IMR-90 (cell line): ENCODE measurements at regions not wholly inside any gene's neighbourhood (a gene's known extent, or its start where the extent isn't known, plus 50 kb on each side); places are given as distances from the start of the nearest gene placed in this dataset.

ENCODE experiments used
- ATAC-seq: fragments of 200-7000 bp; cut with Tn5 transposase; 2 replicates; pipeline ENCODE4 v1.9.1; 2020; ENCODE audit warnings: low read depth, mild to moderate bottlenecking, moderate library complexity
- BruUV-seq: library from RNA; stranded (reverse); fragments of 400-500 nt; replicated peaks from 2 replicates; lab custom pipeline; 2021; lab: Mats Ljungman, UMichigan
- CTCF ChIA-PET: fragments of 300-600 bp; formaldehyde crosslinking; extraction: SDS; loops from one replicate; lab custom pipeline; 2021; ENCODE audit warnings: antibody characterized with exemption; lab: Yijun Ruan, JAX
- POLR2A ChIA-PET: fragments of 300-600 bp; sonication (Branson Sonifier 250); formaldehyde crosslinking; loops from one replicate; lab custom pipeline; 2022; ENCODE audit warnings: antibody characterized with exemption; ENCODE audit not compliant: unreplicated experiment; lab: Charles Lee
- DNase-seq: peaks from one replicate; pipeline ENCODE4 v3.0.0; 2013
- H2AFZ ChIP-seq: replicated peaks from 2 replicates; pipeline ENCODE3; 2013; ENCODE audit warnings: low read length, mild to moderate bottlenecking; ENCODE audit not compliant: poor library complexity
- H2AK5ac ChIP-seq: 2 replicates; pipeline ENCODE4 v1.6.1; 2013; ENCODE audit warnings: low read depth, low read length, inconsistent platforms
- H2AK9ac ChIP-seq: replicated peaks from 2 replicates; pipeline ENCODE3; 2013; ENCODE audit warnings: mild to moderate bottlenecking, low read depth, low read length, moderate library complexity; ENCODE audit not compliant: poor library complexity
- H2BK120ac ChIP-seq: 2 replicates; pipeline ENCODE4 v1.6.1; 2013; ENCODE audit warnings: low read depth, low read length, inconsistent platforms
- H2BK15ac ChIP-seq: 3 replicates; pipeline ENCODE4 v1.6.1; 2013; ENCODE audit warnings: low read depth, low read length, inconsistent platforms
- H2BK20ac ChIP-seq: 2 replicates; pipeline ENCODE4 v1.6.1; 2013; ENCODE audit warnings: low read depth, mild to moderate bottlenecking, inconsistent platforms, low read length, moderate library complexity
- H2BK5ac ChIP-seq: 2 replicates; pipeline ENCODE4 v1.6.1; 2013; ENCODE audit warnings: mild to moderate bottlenecking, low read depth, low read length, inconsistent platforms; ENCODE audit not compliant: poor library complexity, severe bottlenecking
- H3K14ac ChIP-seq: replicated peaks from 2 replicates; pipeline ENCODE4 v1.6.1; 2013; ENCODE audit warnings: low read depth, low read length, inconsistent platforms
- H3K18ac ChIP-seq: 2 replicates; pipeline ENCODE4 v1.6.1; 2013; ENCODE audit warnings: low read depth, low read length, control low read depth
- H3K23ac ChIP-seq: 2 replicates; pipeline ENCODE4 v1.6.1; 2013; ENCODE audit warnings: low read depth, low read length, inconsistent platforms
- H3K27ac ChIP-seq: 2 replicates; pipeline ENCODE4 v1.5.1; 2013; ENCODE audit warnings: mild to moderate bottlenecking, control low read depth, low read length; ENCODE audit not compliant: insufficient read depth
- H3K27me3 ChIP-seq: 2 replicates; pipeline ENCODE4 v1.6.1; 2013; ENCODE audit warnings: low read length; ENCODE audit not compliant: control insufficient read depth, insufficient read depth
- H3K36me3 ChIP-seq: 2 replicates; pipeline ENCODE4 v1.6.1; 2013; ENCODE audit warnings: low read length, mixed read lengths; ENCODE audit not compliant: control insufficient read depth, insufficient read depth
- H3K4ac ChIP-seq: 2 replicates; pipeline ENCODE4 v1.6.1; 2013; ENCODE audit warnings: low read depth, low read length, inconsistent platforms
- H3K4me1 ChIP-seq: 2 replicates; pipeline ENCODE4 v1.6.1; 2013; ENCODE audit warnings: low read length, mixed read lengths; ENCODE audit not compliant: control insufficient read depth, insufficient read depth
- H3K4me2 ChIP-seq: 2 replicates; pipeline ENCODE4 v1.6.1; 2013; ENCODE audit warnings: low read depth, mild to moderate bottlenecking, control low read depth, low read length, moderate library complexity
- H3K4me3 ChIP-seq: 2 replicates; pipeline ENCODE4 v1.5.1; 2013; ENCODE audit warnings: low read depth, mild to moderate bottlenecking, control low read depth, low read length, moderate library complexity; ENCODE audit not compliant: insufficient read depth
- H3K56ac ChIP-seq: 2 replicates; pipeline ENCODE4 v1.6.1; 2013; ENCODE audit warnings: low read length, inconsistent platforms; ENCODE audit not compliant: insufficient read depth; ENCODE audit errors: extremely low read depth
- H3K79me1 ChIP-seq, 2 experiments: 2 replicates each; pipeline ENCODE4 v1.6.1; 2013; ENCODE audit warnings: low read length in 2 of 2, inconsistent platforms in 1 of 2, low read depth in 1 of 2
- H3K9ac ChIP-seq: 2 replicates; pipeline ENCODE4 v1.6.1; 2013; ENCODE audit warnings: low read depth, low read length, control low read depth
- H3K9me1 ChIP-seq: 2 replicates; pipeline ENCODE4 v1.6.1; 2013; ENCODE audit warnings: low read length, inconsistent platforms; ENCODE audit not compliant: insufficient read depth
- H3K9me3 ChIP-seq: 2 replicates; pipeline ENCODE4 v1.6.1; 2013; ENCODE audit warnings: low read length; ENCODE audit not compliant: control insufficient read depth, insufficient read depth
- H4K20me1 ChIP-seq: 2 replicates; pipeline ENCODE4 v1.6.1; 2013; ENCODE audit warnings: low read length, inconsistent platforms; ENCODE audit not compliant: insufficient read depth
- H4K5ac ChIP-seq: 2 replicates; pipeline ENCODE4 v1.6.1; 2013; ENCODE audit warnings: mild to moderate bottlenecking, low read depth, low read length, control low read depth
- H4K8ac ChIP-seq, 2 experiments: 2 replicates each; pipeline ENCODE4 v1.6.1; 2013; ENCODE audit warnings: low read depth in 2 of 2, low read length in 2 of 2, control low read depth in 1 of 2, inconsistent platforms in 1 of 2
- H4K91ac ChIP-seq: 2 replicates; pipeline ENCODE4 v1.6.1; 2013; ENCODE audit warnings: low read depth, low read length, inconsistent platforms; ENCODE audit not compliant: insufficient read depth
- BHLHE40 ChIP-seq: fragments of 150-350 bp; IDR thresholded peaks from 2 replicates; pipeline ENCODE4 v1.6.1; 2016; ENCODE audit warnings: mild to moderate bottlenecking, low read depth, low read length
- CHD1 ChIP-seq: IDR thresholded peaks from 2 replicates; pipeline ENCODE4 v1.6.1; 2012; ENCODE audit warnings: low read depth, low read length, improper control_type of control experiment
- ELK1 ChIP-seq: fragments of 150-350 bp; IDR thresholded peaks from 2 replicates; pipeline ENCODE4 v1.6.1; 2016; ENCODE audit warnings: low read depth, mild to moderate bottlenecking, low read length, moderate library complexity, borderline replicate concordance
- MAFK ChIP-seq: IDR thresholded peaks from 2 replicates; pipeline ENCODE4 v1.6.1; 2012; ENCODE audit warnings: low read depth, low read length, improper control_type of control experiment
- NFE2L2 ChIP-seq: fragments of 150-350 bp; IDR thresholded peaks from 2 replicates; pipeline ENCODE4 v1.6.1; 2016; ENCODE audit warnings: low read depth, mild to moderate bottlenecking, low read length
- POLR2A ChIP-seq: IDR thresholded peaks from 2 replicates; pipeline ENCODE4 v1.6.1; 2012; ENCODE audit warnings: mild to moderate bottlenecking, low read depth, low read length
- RAD21 ChIP-seq: IDR thresholded peaks from 2 replicates; pipeline ENCODE4 v1.6.1; 2012; ENCODE audit warnings: low read length, improper control_type of control experiment
- RCOR1 ChIP-seq: IDR thresholded peaks from 2 replicates; pipeline ENCODE4 v1.6.1; 2012; ENCODE audit warnings: mild to moderate bottlenecking, low read length, improper control_type of control experiment; ENCODE audit not compliant: insufficient replicate concordance
- SMC3 ChIP-seq: fragments of 150-350 bp; IDR thresholded peaks from 2 replicates; pipeline ENCODE4 v1.6.1; 2016; ENCODE audit warnings: low read depth, mild to moderate bottlenecking, antibody characterized with exemption, low read length, moderate library complexity
- WGBS, 2 experiments: methylation state at CpG; one replicate each; pipeline versions ENCODE4 v1.1.5 to v1.1.7; 2013; ENCODE audit warnings: missing lambda C conversion rate in 2 of 2; ENCODE audit not compliant: insufficient read length in 1 of 2; ENCODE audit errors: extremely low coverage in 2 of 2; 5-methylcytosine and 5-hydroxymethylcytosine counted together
- dilution Hi-C: fragments of 300-500 bp; cut with HindIII; formaldehyde crosslinking; loops from one replicate; pipeline ENCODE4 v1.14.3; 2018; ENCODE audit warnings: low sequenced_read_pairs; ENCODE audit not compliant: unreplicated experiment
- in situ Hi-C: fragments of 300-500 bp; cut with MboI; formaldehyde crosslinking; loops from 3 replicates; pipeline ENCODE4 v1.14.3; 2019; ENCODE audit warnings: low sequenced_read_pairs, inconsistent platforms, mixed read lengths
- intact Hi-C: fragments of 100-400 bp; cut with micrococcal nuclease; formaldehyde crosslinking; loops from 2 replicates; pipeline ENCODE4 v1.10.0; 2022

DNA sequence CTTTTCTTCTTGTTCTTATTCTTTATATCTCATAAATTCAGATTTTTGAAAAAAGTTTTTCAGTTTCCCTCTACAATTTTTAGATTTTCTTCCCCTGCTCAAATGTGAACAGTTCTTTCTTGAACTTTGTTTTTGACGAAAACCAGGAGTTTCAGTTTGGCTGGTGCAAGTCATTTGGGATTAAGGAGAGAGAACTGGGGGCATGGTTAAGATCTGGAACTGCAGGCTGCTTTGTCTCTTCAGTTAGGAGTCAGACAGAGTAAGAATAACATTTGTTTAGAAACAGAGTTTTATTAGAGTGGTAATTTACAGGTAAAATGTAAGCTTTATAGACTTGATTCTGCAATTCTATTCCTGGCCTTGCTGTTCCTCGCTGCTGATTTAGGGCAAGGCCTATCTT is 310.5 kb upstream of the C2CD4B start:
- Histone ChIP-seq H3K18ac (no peak overlapping the region), H4K8ac (no peak overlapping the region), H3K14ac (no peak overlapping the region), H2BK20ac (no peak overlapping the region), H3K9me3 (no peaks in the 10 kb centered on the region), H3K36me3 (peaks cover 4% of the 10 kb centered on the region), H3K56ac (no peak overlapping the region), H4K20me1 (no peaks in the 10 kb centered on the region), H3K27ac (no peak overlapping the region), H2BK120ac (no peak overlapping the region), H2BK15ac (no peak overlapping the region), H4K91ac (no peak overlapping the region), H3K9ac (no peak overlapping the region), H2AK5ac (no peak overlapping the region), H3K27me3 (no peaks in the 10 kb centered on the region), H2AK9ac (no peak overlapping the region), H3K4me2 (no peak overlapping the region), H3K4ac (no peak overlapping the region), H3K79me1 (peaks cover 22 to 23% of the 10 kb centered on the region in 2 experiments), H2BK5ac (no peak overlapping the region), H2AFZ (no peak overlapping the region), H3K23ac (no peak overlapping the region), H3K9me1 (peaks cover 13% of the 10 kb centered on the region), H3K4me3 (no peak overlapping the region), H3K4me1 (peaks cover 8% of the 10 kb centered on the region), H4K5ac (no peak overlapping the region)
- TF ChIP-seq POLR2A: no peak
- no peak for TF ChIP-seq NFE2L2
- no peak for TF ChIP-seq RAD21
- no peak for TF ChIP-seq CHD1
- TF ChIP-seq RCOR1: no peak
- TF ChIP-seq MAFK: no peak
- no peak for TF ChIP-seq SMC3
- TF ChIP-seq BHLHE40: no peak
- no peak for TF ChIP-seq ELK1
- in situ Hi-C loops (no loop called here), intact Hi-C loops (no loop called here), dilution Hi-C loops (no loop called here)
- ChIA-PET CTCF (no interaction called here), POLR2A (no interaction called here)
- no peak for ATAC-seq
- DNase-seq: no peak
- WGBS, 2 experiments: no CpG with 5 or more reads among the region's 2 CpGs
- BruUV-seq: no TSS peak
